H7 (cell line): ENCODE measurements at regions not wholly inside any gene's neighbourhood (a gene's known extent, or its start where the extent isn't known, plus 50 kb on each side); places are given as distances from the start of the nearest gene placed in this dataset.

Experiments
- DNase-seq: peaks from one replicate; pipeline ENCODE4 v3.0.0; 2012
- H3K27me3 ChIP-seq: 2 replicates; pipeline ENCODE4 v1.6.0; 2011; ENCODE audit warnings: mild to moderate bottlenecking, low read length; ENCODE audit not compliant: control insufficient read depth, insufficient read depth
- H3K36me3 ChIP-seq: replicated peaks from 2 replicates; pipeline ENCODE4 v1.5.1; 2011; ENCODE audit warnings: low read length; ENCODE audit not compliant: control insufficient read depth, insufficient read depth
- H3K4me3 ChIP-seq: 2 replicates; pipeline ENCODE4 v1.5.1; 2011; ENCODE audit warnings: low read depth, mild to moderate bottlenecking, control low read depth, low read length, moderate library complexity; ENCODE audit not compliant: insufficient read depth

GRCh38 chr16:8374586-8375231, 215.6 kb downstream of the TMEM114 start:
- no peak for DNase-seq
- Histone ChIP-seq H3K4me3 (no peak overlapping the region), H3K27me3 (no peaks in the 10 kb centered on the region), H3K36me3 (no peaks in the 10 kb centered on the region)

GRCh38 chr16:8373676-8374431, 216.5 kb downstream of the TMEM114 start:
- no peaks in the 10 kb centered on the region for H3K36me3 ChIP-seq
- no peak for DNase-seq
- no peak overlapping the region for H3K4me3 ChIP-seq
- H3K27me3 ChIP-seq = no peaks in the 10 kb centered on the region

GRCh38 chr16:8372141-8372540, 218.2 kb downstream of the TMEM114 start:
- Histone ChIP-seq H3K4me3 (no peak overlapping the region), H3K27me3 (no peaks in the 10 kb centered on the region), H3K36me3 (no peaks in the 10 kb centered on the region)
- DNase-seq = no peak

- no peaks in the 10 kb centered on the region for H3K36me3 ChIP-seq
These were observed 219.7 kb downstream of the TMEM114 start for GRCh38 chr16:8370374-8371270.

GRCh38 chr16:8358937-8359336, 231.4 kb downstream of the TMEM114 start:
- Histone ChIP-seq H3K4me3 (no peak overlapping the region), H3K36me3 (no peaks in the 10 kb centered on the region), H3K27me3 (no peaks in the 10 kb centered on the region)
- no peak for DNase-seq

More at GRCh38 chr16:8370374-8371270, 219.7 kb downstream of the TMEM114 start:
- DNase-seq = no peak
- Histone ChIP-seq H3K4me3 (no peak overlapping the region), H3K27me3 (no peaks in the 10 kb centered on the region)

- no peaks in the 10 kb centered on the region for H3K27me3 ChIP-seq
- peak; percentile 56 for DNase-seq
These were observed 234.6 kb downstream of the TMEM114 start for GRCh38 chr16:8355675-8356074.

GRCh38 chr16:8346294-8346693, 244.0 kb downstream of the TMEM114 start:
- Histone ChIP-seq H3K4me3 (no peak overlapping the region), H3K27me3 (no peaks in the 10 kb centered on the region), H3K36me3 (no peaks in the 10 kb centered on the region)
- no peak for DNase-seq

More at GRCh38 chr16:8355675-8356074, 234.6 kb downstream of the TMEM114 start:
- no peak overlapping the region for H3K4me3 ChIP-seq
- no peaks in the 10 kb centered on the region for H3K36me3 ChIP-seq

GRCh38 chr16:8342276-8342675, 248.0 kb downstream of the TMEM114 start:
- DNase-seq = no peak
- no peaks in the 10 kb centered on the region for H3K27me3 ChIP-seq
- H3K4me3 ChIP-seq = no peak overlapping the region
- no peaks in the 10 kb centered on the region for H3K36me3 ChIP-seq

GRCh38 chr16:8330761-8331160, 259.6 kb downstream of the TMEM114 start:
- DNase-seq = no peak
- Histone ChIP-seq H3K27me3 (no peaks in the 10 kb centered on the region), H3K36me3 (no peaks in the 10 kb centered on the region), H3K4me3 (no peak overlapping the region)

- no peak for DNase-seq
- Histone ChIP-seq H3K36me3 (no peaks in the 10 kb centered on the region), H3K4me3 (no peak overlapping the region), H3K27me3 (no peaks in the 10 kb centered on the region)
These were observed 264.1 kb downstream of the TMEM114 start for GRCh38 chr16:8326232-8326631.

GRCh38 chr16:8323153-8323552, 267.2 kb downstream of the TMEM114 start:
- DNase-seq = no peak
- no peaks in the 10 kb centered on the region for H3K27me3 ChIP-seq
- H3K36me3 ChIP-seq = no peaks in the 10 kb centered on the region
- H3K4me3 ChIP-seq = no peak overlapping the region

- Histone ChIP-seq H3K36me3 (no peaks in the 10 kb centered on the region), H3K4me3 (no peak overlapping the region), H3K27me3 (no peaks in the 10 kb centered on the region)
- no peak for DNase-seq
These were observed 270.2 kb downstream of the TMEM114 start for GRCh38 chr16:8320131-8320530.

GRCh38 chr16:8310816-8311215, 279.5 kb downstream of the TMEM114 start:
- no peaks in the 10 kb centered on the region for H3K36me3 ChIP-seq
- H3K27me3 ChIP-seq = no peaks in the 10 kb centered on the region
- H3K4me3 ChIP-seq = no peak overlapping the region
- no peak for DNase-seq

GRCh38 chr16:8310323-8310722, 280.0 kb downstream of the TMEM114 start:
- H3K4me3 ChIP-seq = no peak overlapping the region

More at GRCh38 chr16:8310323-8310722, 280.0 kb downstream of the TMEM114 start:
- Histone ChIP-seq H3K27me3 (no peaks in the 10 kb centered on the region), H3K36me3 (no peaks in the 10 kb centered on the region)
- no peak for DNase-seq
